Thoracic aorta (tissue), 2 donors: ENCODE measurements at regions not wholly inside any gene's neighbourhood (a gene's known extent, or its start where the extent isn't known, plus 50 kb on each side); places are given as distances from the start of the nearest gene placed in this dataset.

Experiments
- ATAC-seq: fragments of 150-250 bp; one replicate; pipeline ENCODE4 v1.8.0; 2017; ENCODE audit warnings: low read depth; ENCODE audit not compliant: insufficient number of reproducible peaks, low FRiP score
- DNase-seq: peaks from one replicate; pipeline ENCODE4 v3.0.0-alpha.2; 2020; ENCODE audit warnings: low spot score
- H3K27ac ChIP-seq, 2 donors: fragments of 200-600 bp; sonication (generic); 1 replicate in 1 of 2; 2 replicates in 1 of 2; pipeline ENCODE4 v1.5.1; 2016; ENCODE audit warnings: mild to moderate bottlenecking in 2 of 2, moderate library complexity in 2 of 2
- H3K27me3 ChIP-seq: fragments of 200-600 bp; sonication (generic); replicated peaks from 2 replicates; pipeline ENCODE4 v1.6.0; 2016; ENCODE audit warnings: mild to moderate bottlenecking; ENCODE audit not compliant: insufficient read depth
- H3K36me3 ChIP-seq: fragments of 200-600 bp; sonication (generic); one replicate; pipeline ENCODE4 v1.5.1; 2016
- H3K4me1 ChIP-seq, 2 donors: fragments of 200-600 bp; sonication (generic); 1 replicate in 1 of 2; 2 replicates in 1 of 2; pipeline versions ENCODE4 v1.5.1 to v1.6.0; 2016; ENCODE audit warnings: low read depth in 2 of 2, mild to moderate bottlenecking in 1 of 2; ENCODE audit not compliant: control insufficient read depth in 1 of 2
- H3K4me3 ChIP-seq: fragments of 200-600 bp; sonication (generic); 2 replicates; pipeline ENCODE4 v1.5.1; 2016; ENCODE audit warnings: mild to moderate bottlenecking
- H3K9me3 ChIP-seq: fragments of 200-600 bp; sonication (generic); 2 replicates; pipeline ENCODE4 v1.5.1; 2016
- TF ChIP-seq, protein P1 (sequence below): fragments of 200-600 bp; sonication (generic); IDR thresholded peaks from one replicate; pipeline ENCODE4 v1.5.1; 2019; ENCODE audit warnings: antibody characterized with exemption

- Histone ChIP-seq H3K9me3 (no peaks in the 10 kb centered on the region), H3K4me1 (no peaks in the 10 kb centered on the region), H3K27ac (no peak overlapping the region), H3K36me3 (no peaks in the 10 kb centered on the region), H3K4me3 (no peak overlapping the region), H3K27me3 (no peaks in the 10 kb centered on the region)
- no peak for DNase-seq
- ATAC-seq = no peak
- TF ChIP-seq, protein P1, sequence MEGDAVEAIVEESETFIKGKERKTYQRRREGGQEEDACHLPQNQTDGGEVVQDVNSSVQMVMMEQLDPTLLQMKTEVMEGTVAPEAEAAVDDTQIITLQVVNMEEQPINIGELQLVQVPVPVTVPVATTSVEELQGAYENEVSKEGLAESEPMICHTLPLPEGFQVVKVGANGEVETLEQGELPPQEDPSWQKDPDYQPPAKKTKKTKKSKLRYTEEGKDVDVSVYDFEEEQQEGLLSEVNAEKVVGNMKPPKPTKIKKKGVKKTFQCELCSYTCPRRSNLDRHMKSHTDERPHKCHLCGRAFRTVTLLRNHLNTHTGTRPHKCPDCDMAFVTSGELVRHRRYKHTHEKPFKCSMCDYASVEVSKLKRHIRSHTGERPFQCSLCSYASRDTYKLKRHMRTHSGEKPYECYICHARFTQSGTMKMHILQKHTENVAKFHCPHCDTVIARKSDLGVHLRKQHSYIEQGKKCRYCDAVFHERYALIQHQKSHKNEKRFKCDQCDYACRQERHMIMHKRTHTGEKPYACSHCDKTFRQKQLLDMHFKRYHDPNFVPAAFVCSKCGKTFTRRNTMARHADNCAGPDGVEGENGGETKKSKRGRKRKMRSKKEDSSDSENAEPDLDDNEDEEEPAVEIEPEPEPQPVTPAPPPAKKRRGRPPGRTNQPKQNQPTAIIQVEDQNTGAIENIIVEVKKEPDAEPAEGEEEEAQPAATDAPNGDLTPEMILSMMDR = no peak
These were observed 104.1 kb downstream of the IL12A start for GRCh38 chr3:160092760-160093159.

GRCh38 chr3:160094562-160094961 lies 105.9 kb downstream of the IL12A start:
- TF ChIP-seq, protein P1 = no peak
- ATAC-seq (no peak), DNase-seq (no peak)
- Histone ChIP-seq H3K36me3 (no peaks in the 10 kb centered on the region), H3K27me3 (no peaks in the 10 kb centered on the region), H3K27ac (no peak overlapping the region), H3K4me3 (no peak overlapping the region), H3K4me1 (no peaks in the 10 kb centered on the region), H3K9me3 (no peaks in the 10 kb centered on the region)

DNA sequence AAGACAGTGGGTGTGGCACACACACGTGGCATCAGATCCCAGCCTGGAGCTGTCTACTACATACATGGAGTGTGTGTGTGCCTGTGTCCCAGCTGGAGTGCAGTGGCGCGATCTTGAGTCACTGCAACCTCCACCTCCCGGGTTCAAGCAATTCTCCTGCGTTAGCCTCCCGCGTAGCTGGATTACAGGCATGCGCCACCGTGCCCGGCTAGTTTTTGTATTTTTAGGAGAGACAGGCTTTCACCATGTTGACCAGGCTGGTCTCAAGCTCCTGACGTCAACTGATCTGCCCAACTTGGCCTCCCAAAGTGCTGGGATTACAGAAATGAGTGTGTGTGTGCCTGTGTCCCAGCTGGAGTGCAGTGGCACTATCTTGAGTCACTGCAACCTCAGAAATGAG lies 108.8 kb downstream of the IL12A start:
- Histone ChIP-seq H3K27me3 (no peaks in the 10 kb centered on the region), H3K27ac (no peak overlapping the region), H3K4me3 (no peak overlapping the region), H3K9me3 (no peaks in the 10 kb centered on the region), H3K36me3 (no peaks in the 10 kb centered on the region), H3K4me1 (no peaks in the 10 kb centered on the region)
- ATAC-seq = no peak
- DNase-seq = no peak
- TF ChIP-seq, protein P1 = no peak

GRCh38 chr3:160098261-160098908 lies 109.8 kb downstream of the IL12A start:
- H3K9me3 ChIP-seq = no peaks in the 10 kb centered on the region
- DNase-seq (no peak), ATAC-seq (no peak)
- no peaks in the 10 kb centered on the region for H3K4me1 ChIP-seq
- TF ChIP-seq, protein P1 = no peak
- no peaks in the 10 kb centered on the region for H3K36me3 ChIP-seq
- no peaks in the 10 kb centered on the region for H3K27me3 ChIP-seq
- H3K4me3 ChIP-seq = no peak overlapping the region
- no peak overlapping the region for H3K27ac ChIP-seq

GRCh38 chr3:160098926-160099626 lies 110.4 kb downstream of the IL12A start:
- H3K4me3 ChIP-seq = no peak overlapping the region
- DNase-seq (no peak), ATAC-seq (no peak)
- no peaks in the 10 kb centered on the region for H3K9me3 ChIP-seq
- H3K27ac ChIP-seq = no peak overlapping the region
- TF ChIP-seq, protein P1 = no peak
- H3K36me3 ChIP-seq = no peaks in the 10 kb centered on the region
- H3K4me1 ChIP-seq = no peaks in the 10 kb centered on the region
- no peaks in the 10 kb centered on the region for H3K27me3 ChIP-seq
